Motor neuron (in vitro differentiated cells): ENCODE measurements at regions not wholly inside any gene's neighbourhood (a gene's known extent, or its start where the extent isn't known, plus 50 kb on each side); places are given as distances from the start of the nearest gene placed in this dataset.

Experiments used
- ATAC-seq, 8 experiments: fragments of 200-7000 bp; cut with Tn5 transposase; replicated peaks in 6 of 8; 2 replicates each; pipeline ENCODE4 v1.8.0; 2021; ENCODE audit warnings: mild to moderate bottlenecking in 8 of 8, moderate library complexity in 8 of 8
- H3K27ac ChIP-seq, 2 donors: fragments of 250-450 bp; sonication (Bioruptor Pico); 2 replicates each; pipeline ENCODE4 v1.9.0; 2021; ENCODE audit warnings: antibody characterized with exemption in 2 of 2, mild to moderate bottlenecking in 2 of 2, moderate library complexity in 1 of 2
- H3K4me1 ChIP-seq, 2 donors: fragments of 250-450 bp; sonication (Bioruptor Pico); replicated peaks in 1 of 2; 2 replicates each; pipeline ENCODE4 v1.6.1; 2021; ENCODE audit warnings: antibody characterized with exemption in 2 of 2, mild to moderate bottlenecking in 2 of 2, moderate library complexity in 1 of 2
- H3K4me3 ChIP-seq, 5 donors: fragments of 250-450 bp; sonication (Bioruptor Pico); 2 replicates each; pipeline ENCODE4 v1.9.0; 2021; ENCODE audit warnings: antibody characterized with exemption in 5 of 5, mild to moderate bottlenecking in 5 of 5, moderate library complexity in 4 of 5
- WGBS, 10 experiments: fragments of 450-650 bp; shearing (Covaris generic); methylation state at CpG; one replicate each; pipeline ENCODE4 v1.0.0; 2022; 5-methylcytosine and 5-hydroxymethylcytosine counted together
- in situ Hi-C, 9 experiments: fragments of 400-800 bp; cut with MboI; loops; one replicate each; pipeline ENCODE4 v1.15.0; 2021; ENCODE audit warnings: low sequenced_read_pairs in 9 of 9, low pct_unique_long_range_greater_than_20kb in 2 of 9; ENCODE audit not compliant: unreplicated experiment in 9 of 9

- WGBS, 10 experiments: 0 to 100% (median 63%) methylated on average over 1 of the region's 1 CpG; no CpG with 5 or more reads in 4 of the 10 experiments
- H3K4me3 ChIP-seq: no peak overlapping the region
- in situ Hi-C loops: no loop called here
- no peak for ATAC-seq
- H3K4me1 ChIP-seq: no peaks in the 10 kb centered on the region
- H3K27ac ChIP-seq: no peak overlapping the region
Observed at GRCh38 chr5:61860978-61861377, 445.0 kb upstream of the KIF2A start.

GRCh38 chr5:61866930-61867329 lies 439.1 kb upstream of the KIF2A start:
- ATAC-seq: peak in 5 of 8 experiments; percentile 19 to 99 (median 86)
- WGBS, 10 experiments: 0 to 100% (median 54%) methylated on average over 1 to 3 of the region's 3 CpGs; no CpG with 5 or more reads in 2 of the 10 experiments

GRCh38 chr5:61869333-61869732 lies 436.7 kb upstream of the KIF2A start:
- no peak for ATAC-seq
- in situ Hi-C loops: no loop called here
- Histone ChIP-seq H3K4me1 (no peaks in the 10 kb centered on the region), H3K27ac (no peak overlapping the region), H3K4me3 (no peak overlapping the region)
- WGBS, 10 experiments: 25 to 100% (median 86%) methylated on average over 1 to 2 of the region's 2 CpGs; no CpG with 5 or more reads in 1 of the 10 experiments

More at GRCh38 chr5:61866930-61867329, 439.1 kb upstream of the KIF2A start:
- Histone ChIP-seq H3K4me1 (no peaks in the 10 kb centered on the region), H3K4me3 (no peak overlapping the region), H3K27ac (no peak overlapping the region)
- in situ Hi-C loops: no loop called here

- in situ Hi-C loops: no loop called here
- no peak for ATAC-seq
- no peaks in the 10 kb centered on the region for H3K4me1 ChIP-seq
- no peak overlapping the region for H3K4me3 ChIP-seq
- H3K27ac ChIP-seq: no peak overlapping the region
- WGBS, 10 experiments: 0 to 100% (median 83%) methylated on average over 1 to 3 of the region's 3 CpGs; no CpG with 5 or more reads in 1 of the 10 experiments
Observed at GRCh38 chr5:61878471-61878870, 427.5 kb upstream of the KIF2A start.

- ATAC-seq: peak in 5 of 8 experiments; percentile 32 to 97 (median 46)
- Histone ChIP-seq H3K4me3 (no peak overlapping the region), H3K4me1 (peaks cover 0 to 5% of the 10 kb centered on the region in 2 donors), H3K27ac (no peak overlapping the region)
- WGBS, 10 experiments: 0 to 100% (median 45%) methylated on average over 2 to 5 of the region's 6 CpGs; no CpG with 5 or more reads in 2 of the 10 experiments
- in situ Hi-C loops: no loop called here
Observed at GRCh38 chr5:61881821-61882487, 424.1 kb upstream of the KIF2A start.

GRCh38 chr5:61882901-61883500 lies 423.0 kb upstream of the KIF2A start:
- WGBS, 10 experiments: 50 to 100% (median 93%) methylated on average over 1 to 9 of the region's 9 CpGs; no CpG with 5 or more reads in 1 of the 10 experiments
- in situ Hi-C loops: no loop called here

GRCh38 chr5:61884252-61884855 lies 421.7 kb upstream of the KIF2A start:
- H3K27ac ChIP-seq: no peak overlapping the region
- H3K4me3 ChIP-seq: no peak overlapping the region
- peak in 4 of 8 experiments; percentile 25 to 71 (median 52) for ATAC-seq
- peaks cover 0 to 5% of the 10 kb centered on the region in 2 donors for H3K4me1 ChIP-seq
- 0 to 100% (median 75%) methylated on average over 1 to 5 of the region's 7 CpGs; no CpG with 5 or more reads in 3 of the 10 experiments for WGBS, 10 experiments
- in situ Hi-C loops: no loop called here

More at GRCh38 chr5:61882901-61883500, 423.0 kb upstream of the KIF2A start:
- Histone ChIP-seq H3K4me3 (no peak overlapping the region), H3K27ac (no peak overlapping the region), H3K4me1 (peaks cover 0 to 5% of the 10 kb centered on the region in 2 donors)
- ATAC-seq: no peak

- peaks cover 0 to 5% of the 10 kb centered on the region in 2 donors for H3K4me1 ChIP-seq
- H3K27ac ChIP-seq: no peak overlapping the region
- in situ Hi-C loops: no loop called here
- no peak for ATAC-seq
- no peak overlapping the region for H3K4me3 ChIP-seq
Observed at GRCh38 chr5:61886214-61886613, 419.8 kb upstream of the KIF2A start.

GRCh38 chr5:61887271-61887670 lies 418.7 kb upstream of the KIF2A start:
- Histone ChIP-seq H3K27ac (no peak overlapping the region), H3K4me1 (peaks cover 0 to 5% of the 10 kb centered on the region in 2 donors), H3K4me3 (no peak overlapping the region)
- in situ Hi-C loops: no loop called here
- ATAC-seq: no peak
- 57 to 100% (median 100%) methylated on average over 1 of the region's 1 CpG; no CpG with 5 or more reads in 4 of the 10 experiments for WGBS, 10 experiments

- H3K4me3 ChIP-seq: no peak overlapping the region
- H3K27ac ChIP-seq: no peak overlapping the region
- H3K4me1 ChIP-seq: no peaks in the 10 kb centered on the region
- 0 to 100% (median 44%) methylated on average over 1 of the region's 1 CpG for WGBS, 10 experiments
- in situ Hi-C loops: no loop called here
- ATAC-seq: no peak
Observed at GRCh38 chr5:61894046-61894445, 412.0 kb upstream of the KIF2A start.

- ATAC-seq: no peak
- WGBS, 10 experiments: 0 to 95% (median 69%) methylated on average over 1 to 4 of the region's 4 CpGs; no CpG with 5 or more reads in 1 of the 10 experiments
- H3K27ac ChIP-seq: no peak overlapping the region
- H3K4me3 ChIP-seq: no peak overlapping the region
- in situ Hi-C loops: no loop called here
- H3K4me1 ChIP-seq: no peaks in the 10 kb centered on the region
Observed at GRCh38 chr5:61896811-61897210, 409.2 kb upstream of the KIF2A start.

GRCh38 chr5:61897251-61897650 lies 408.8 kb upstream of the KIF2A start:
- H3K4me3 ChIP-seq: no peak overlapping the region
- ATAC-seq: no peak
- no peaks in the 10 kb centered on the region for H3K4me1 ChIP-seq
- no peak overlapping the region for H3K27ac ChIP-seq
- in situ Hi-C loops: no loop called here

- in situ Hi-C loops: no loop called here
- H3K27ac ChIP-seq: no peak overlapping the region
- no peak for ATAC-seq
- H3K4me1 ChIP-seq: no peaks in the 10 kb centered on the region
- 0 to 100% (median 74%) methylated on average over 1 to 5 of the region's 5 CpGs; no CpG with 5 or more reads in 3 of the 10 experiments for WGBS, 10 experiments
- no peak overlapping the region for H3K4me3 ChIP-seq
Observed at GRCh38 chr5:61901997-61902396, 404.0 kb upstream of the KIF2A start.
